Thoracic aorta (tissue), 2 donors: ENCODE measurements at regions not wholly inside any gene's neighbourhood (a gene's known extent, or its start where the extent isn't known, plus 50 kb on each side); places are given as distances from the start of the nearest gene placed in this dataset.
"Not testable (repeated sequence)": the region's sequence is repeated elsewhere in the genome, so short reads cannot be mapped to it uniquely, and the experiment has no call there.

ENCODE experiments used
- ATAC-seq: fragments of 150-250 bp; one replicate; pipeline ENCODE4 v1.8.0; 2017; ENCODE audit warnings: low read depth; ENCODE audit not compliant: insufficient number of reproducible peaks, low FRiP score
- DNase-seq: peaks from one replicate; pipeline ENCODE4 v3.0.0-alpha.2; 2020; ENCODE audit warnings: low spot score
- H3K27ac ChIP-seq, 2 donors: fragments of 200-600 bp; sonication (generic); 1 replicate in 1 of 2; 2 replicates in 1 of 2; pipeline ENCODE4 v1.5.1; 2016; ENCODE audit warnings: mild to moderate bottlenecking in 2 of 2, moderate library complexity in 2 of 2
- H3K27me3 ChIP-seq: fragments of 200-600 bp; sonication (generic); replicated peaks from 2 replicates; pipeline ENCODE4 v1.6.0; 2016; ENCODE audit warnings: mild to moderate bottlenecking; ENCODE audit not compliant: insufficient read depth
- H3K36me3 ChIP-seq: fragments of 200-600 bp; sonication (generic); one replicate; pipeline ENCODE4 v1.5.1; 2016
- H3K4me1 ChIP-seq, 2 donors: fragments of 200-600 bp; sonication (generic); 1 replicate in 1 of 2; 2 replicates in 1 of 2; pipeline versions ENCODE4 v1.5.1 to v1.6.0; 2016; ENCODE audit warnings: low read depth in 2 of 2, mild to moderate bottlenecking in 1 of 2; ENCODE audit not compliant: control insufficient read depth in 1 of 2
- H3K4me3 ChIP-seq: fragments of 200-600 bp; sonication (generic); 2 replicates; pipeline ENCODE4 v1.5.1; 2016; ENCODE audit warnings: mild to moderate bottlenecking
- H3K9me3 ChIP-seq: fragments of 200-600 bp; sonication (generic); 2 replicates; pipeline ENCODE4 v1.5.1; 2016
- TF ChIP-seq, protein P1 (sequence below): fragments of 200-600 bp; sonication (generic); IDR thresholded peaks from one replicate; pipeline ENCODE4 v1.5.1; 2019; ENCODE audit warnings: antibody characterized with exemption

DNA sequence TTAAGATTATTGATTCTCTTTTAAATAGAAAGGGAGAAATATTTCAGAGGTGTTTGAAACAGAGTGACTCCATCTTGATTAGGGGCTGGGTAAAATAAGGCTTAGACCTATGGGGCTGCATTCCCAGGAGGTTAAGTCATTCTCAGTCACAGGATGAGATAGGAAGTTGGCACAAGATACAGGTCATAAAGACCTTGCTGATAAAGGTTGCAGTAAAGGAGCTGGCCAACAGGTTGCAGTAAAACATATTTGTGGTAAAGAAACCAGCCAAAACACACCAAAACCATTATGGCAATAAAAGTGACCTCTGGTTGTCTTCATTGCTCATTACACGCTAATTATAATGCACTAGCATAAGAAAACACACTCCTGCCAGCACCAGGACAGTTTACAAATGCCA lies 165.0 kb downstream of the SPIN4 start:
- no peak for DNase-seq
- no peak for ATAC-seq
- no peaks in the 10 kb centered on the region for H3K9me3 ChIP-seq
- no peak overlapping the region for H3K4me3 ChIP-seq
- H3K36me3 ChIP-seq: no peaks in the 10 kb centered on the region
- peak overlapping the region in 1 of 2 donors; percentile 21 for H3K27ac ChIP-seq
- TF ChIP-seq, protein P1, sequence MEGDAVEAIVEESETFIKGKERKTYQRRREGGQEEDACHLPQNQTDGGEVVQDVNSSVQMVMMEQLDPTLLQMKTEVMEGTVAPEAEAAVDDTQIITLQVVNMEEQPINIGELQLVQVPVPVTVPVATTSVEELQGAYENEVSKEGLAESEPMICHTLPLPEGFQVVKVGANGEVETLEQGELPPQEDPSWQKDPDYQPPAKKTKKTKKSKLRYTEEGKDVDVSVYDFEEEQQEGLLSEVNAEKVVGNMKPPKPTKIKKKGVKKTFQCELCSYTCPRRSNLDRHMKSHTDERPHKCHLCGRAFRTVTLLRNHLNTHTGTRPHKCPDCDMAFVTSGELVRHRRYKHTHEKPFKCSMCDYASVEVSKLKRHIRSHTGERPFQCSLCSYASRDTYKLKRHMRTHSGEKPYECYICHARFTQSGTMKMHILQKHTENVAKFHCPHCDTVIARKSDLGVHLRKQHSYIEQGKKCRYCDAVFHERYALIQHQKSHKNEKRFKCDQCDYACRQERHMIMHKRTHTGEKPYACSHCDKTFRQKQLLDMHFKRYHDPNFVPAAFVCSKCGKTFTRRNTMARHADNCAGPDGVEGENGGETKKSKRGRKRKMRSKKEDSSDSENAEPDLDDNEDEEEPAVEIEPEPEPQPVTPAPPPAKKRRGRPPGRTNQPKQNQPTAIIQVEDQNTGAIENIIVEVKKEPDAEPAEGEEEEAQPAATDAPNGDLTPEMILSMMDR: no peak
- H3K27me3 ChIP-seq: no peaks in the 10 kb centered on the region
- no peaks in the 10 kb centered on the region for H3K4me1 ChIP-seq

DNA sequence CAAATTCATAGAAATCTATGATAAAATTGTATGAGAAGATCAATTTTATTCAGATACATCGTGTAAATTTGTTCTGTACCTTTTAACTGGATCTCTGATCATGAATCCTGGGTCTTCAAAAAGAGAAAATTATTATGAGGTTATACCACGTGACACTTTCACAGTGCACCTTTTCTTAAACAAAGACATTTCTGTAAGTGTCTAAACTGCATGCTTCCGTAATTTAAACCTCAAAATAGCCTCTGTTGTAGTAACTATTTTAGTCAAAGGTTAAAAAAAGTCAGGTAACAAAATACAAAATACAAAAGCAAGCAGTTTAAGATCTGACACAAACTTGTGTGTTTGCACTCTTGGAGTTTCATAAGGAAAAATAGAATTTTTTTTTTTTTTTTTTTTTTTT lies 171.3 kb downstream of the SPIN4 start:
- not testable (repeated sequence) for H3K4me1 ChIP-seq, ATAC-seq, H3K27ac ChIP-seq, H3K9me3 ChIP-seq, DNase-seq, H3K4me3 ChIP-seq, H3K36me3 ChIP-seq, H3K27me3 ChIP-seq

DNA sequence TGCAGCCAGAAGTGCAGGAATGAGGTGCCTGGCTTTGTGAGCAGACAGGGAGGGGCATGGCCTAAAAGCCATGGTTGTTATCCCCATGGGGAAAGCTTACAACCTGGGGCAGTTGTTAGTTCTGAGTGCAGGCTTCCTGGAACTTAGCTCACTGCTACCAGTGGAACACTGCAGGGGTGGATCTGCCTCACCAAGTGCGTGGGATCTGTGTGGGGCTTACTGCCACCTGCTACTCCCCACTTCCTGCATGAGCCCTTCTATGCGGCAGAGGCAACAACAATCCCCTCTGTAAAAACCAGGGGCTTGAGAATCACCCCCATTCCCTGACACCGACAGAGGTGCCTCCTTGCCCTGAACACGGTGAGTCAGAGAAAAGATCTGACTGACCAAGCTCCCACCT lies 174.6 kb downstream of the SPIN4 start:
- not testable (repeated sequence) for H3K4me1 ChIP-seq, ATAC-seq, H3K27ac ChIP-seq, H3K4me3 ChIP-seq, DNase-seq, H3K9me3 ChIP-seq, H3K27me3 ChIP-seq, H3K36me3 ChIP-seq

DNA sequence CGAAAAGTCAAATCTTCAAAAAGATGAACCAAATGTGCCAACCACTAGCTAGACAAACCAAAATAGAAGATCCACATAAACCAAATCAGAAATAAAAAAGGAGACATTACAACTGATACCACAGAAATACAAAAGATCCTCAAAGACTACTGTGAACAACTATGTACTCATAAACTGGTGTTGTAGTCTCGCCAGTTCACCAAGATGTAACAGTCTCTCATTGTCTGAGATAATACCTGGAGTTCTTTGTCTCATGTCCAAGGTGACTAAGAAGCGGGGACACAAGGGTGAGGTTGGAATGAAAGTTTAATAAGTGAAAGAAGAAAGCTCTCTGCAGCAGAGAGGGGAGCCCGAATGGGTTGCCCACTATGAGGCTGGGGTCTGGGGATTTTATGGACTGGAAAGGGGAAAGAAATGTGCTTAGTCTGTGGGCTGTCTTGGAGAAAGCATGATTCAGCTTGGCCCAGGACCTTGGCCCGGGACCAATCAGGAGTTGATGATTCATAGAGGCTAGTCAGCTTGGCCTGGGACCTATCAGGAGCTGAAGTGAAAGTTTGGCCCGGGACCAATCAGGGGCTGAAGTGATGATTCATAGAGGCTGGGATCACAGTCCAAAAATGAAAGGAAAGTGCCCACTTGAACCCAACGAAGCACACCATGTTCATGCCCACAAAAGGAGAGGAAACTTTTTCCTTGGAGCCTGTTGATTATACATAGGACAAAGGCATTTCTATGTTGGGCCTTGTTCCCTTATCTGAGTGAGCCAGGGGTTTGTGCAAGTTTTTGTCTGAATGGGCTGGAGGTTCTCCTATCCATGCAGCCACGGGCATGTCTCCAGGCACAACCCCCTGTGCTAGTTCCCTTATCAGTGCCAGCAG lies 177.1 kb downstream of the SPIN4 start:
- not testable (repeated sequence) for DNase-seq, H3K27ac ChIP-seq, H3K27me3 ChIP-seq, H3K36me3 ChIP-seq, H3K4me3 ChIP-seq, H3K4me1 ChIP-seq, H3K9me3 ChIP-seq
- ATAC-seq: peak; percentile 69

DNA sequence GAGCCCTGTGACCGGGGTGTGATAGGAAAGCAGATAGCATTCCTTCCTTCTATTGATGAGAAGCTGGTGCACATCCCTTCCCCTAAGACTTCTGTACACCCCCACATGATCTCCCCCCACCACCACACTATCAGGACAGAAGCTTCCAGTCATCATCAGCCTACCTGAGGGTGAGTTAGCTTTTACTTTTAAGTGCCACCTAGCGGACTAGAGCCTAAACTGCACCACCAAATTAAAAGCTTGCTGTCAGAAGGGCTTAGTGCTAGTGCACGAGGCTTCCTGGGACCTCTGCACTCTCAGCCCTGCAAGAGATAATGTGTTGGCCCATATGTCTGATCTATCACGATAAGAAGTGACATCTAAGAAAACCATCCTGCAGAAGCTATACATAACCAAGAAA lies 181.7 kb downstream of the SPIN4 start:
- not testable (repeated sequence) for H3K9me3 ChIP-seq, H3K36me3 ChIP-seq, ATAC-seq, DNase-seq, H3K4me1 ChIP-seq, H3K27me3 ChIP-seq, H3K27ac ChIP-seq, H3K4me3 ChIP-seq

DNA sequence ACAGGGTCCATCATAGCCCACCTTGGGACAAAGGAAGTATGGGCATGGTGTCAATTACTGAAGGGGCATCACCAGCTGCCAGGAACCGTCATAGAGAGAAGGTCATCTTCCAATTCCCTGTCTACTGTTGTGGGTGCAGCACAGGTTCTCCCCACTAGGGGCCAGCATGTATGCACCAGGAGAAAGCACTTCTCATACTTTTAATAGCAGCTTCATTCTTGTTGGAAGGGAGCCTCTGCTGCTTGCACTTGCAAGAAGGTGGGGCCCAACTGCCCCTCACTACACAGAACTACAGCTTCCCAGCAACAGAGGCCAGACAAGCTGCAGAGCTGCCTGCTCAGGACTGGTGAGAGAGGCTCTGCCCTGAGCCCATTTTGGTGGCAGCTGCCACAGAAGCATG lies 182.2 kb downstream of the SPIN4 start:
- not testable (repeated sequence) for ATAC-seq, H3K36me3 ChIP-seq, H3K4me1 ChIP-seq, H3K27me3 ChIP-seq, H3K9me3 ChIP-seq, H3K4me3 ChIP-seq, H3K27ac ChIP-seq, DNase-seq

DNA sequence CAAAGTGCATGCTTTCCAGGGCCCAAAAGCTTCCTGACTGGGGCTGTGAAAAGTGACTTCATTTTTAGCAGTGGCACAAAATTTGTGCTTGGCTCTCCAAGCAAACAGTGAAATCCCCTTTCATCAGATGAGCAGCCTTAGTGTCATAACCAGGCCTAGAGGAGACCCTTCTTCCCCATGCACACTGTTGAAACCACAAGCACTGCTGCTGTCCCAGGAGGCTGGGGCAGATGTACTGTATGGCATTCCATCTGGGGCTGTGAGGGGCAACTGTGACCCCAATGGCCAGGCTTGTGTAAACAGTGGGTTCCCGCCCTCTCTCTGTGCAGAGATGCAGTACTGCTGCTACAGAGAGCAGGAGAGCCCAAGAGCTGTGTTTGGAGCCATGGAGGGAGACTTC lies 184.1 kb downstream of the SPIN4 start:
- not testable (repeated sequence) for H3K36me3 ChIP-seq, DNase-seq, H3K27me3 ChIP-seq, ATAC-seq, H3K4me1 ChIP-seq, H3K27ac ChIP-seq, H3K9me3 ChIP-seq, H3K4me3 ChIP-seq

DNA sequence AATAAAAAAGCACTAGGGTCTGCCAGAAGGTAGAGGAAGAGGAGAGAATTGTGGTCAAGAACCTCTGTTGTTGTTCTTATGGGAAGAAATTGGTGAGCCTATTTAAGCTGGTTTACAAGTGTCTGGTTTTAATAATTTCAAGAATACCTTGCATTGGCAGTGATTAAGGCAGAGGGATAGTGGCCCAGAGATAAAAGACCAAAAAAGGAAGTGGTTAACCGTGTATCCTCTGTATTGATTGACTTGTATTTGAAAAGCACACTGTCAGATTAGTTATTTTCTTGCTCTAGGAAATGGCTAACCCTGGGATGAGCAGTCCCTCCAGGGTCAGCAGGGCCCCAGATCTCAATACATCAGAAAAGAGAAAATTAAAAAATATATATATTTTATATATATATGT lies 190.1 kb downstream of the SPIN4 start:
- not testable (repeated sequence) for H3K4me3 ChIP-seq, H3K4me1 ChIP-seq, DNase-seq, H3K27ac ChIP-seq, ATAC-seq, H3K9me3 ChIP-seq, H3K27me3 ChIP-seq, H3K36me3 ChIP-seq

DNA sequence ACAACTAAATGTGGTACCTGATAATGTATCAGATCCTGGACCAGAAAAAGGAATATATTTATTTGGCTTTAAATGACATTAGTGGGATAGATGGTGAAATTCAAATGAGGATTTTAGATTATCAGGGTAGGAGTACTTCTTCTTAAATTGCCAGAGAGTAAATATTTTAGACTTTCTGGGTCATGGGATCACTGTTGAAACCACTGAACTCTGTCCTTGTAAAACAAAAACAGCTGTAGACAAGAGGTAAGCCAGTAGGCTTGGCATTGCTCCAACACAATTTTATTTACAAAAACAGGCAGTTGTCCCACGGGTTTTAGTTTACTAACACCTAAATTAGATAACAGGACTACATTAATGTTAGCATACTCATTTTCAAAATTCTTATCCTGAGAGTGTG lies 190.8 kb downstream of the SPIN4 start:
- H3K36me3 ChIP-seq, H3K4me3 ChIP-seq, H3K27me3 ChIP-seq, DNase-seq, H3K27ac ChIP-seq, ATAC-seq, H3K9me3 ChIP-seq, H3K4me1 ChIP-seq: not testable (repeated sequence)

DNA sequence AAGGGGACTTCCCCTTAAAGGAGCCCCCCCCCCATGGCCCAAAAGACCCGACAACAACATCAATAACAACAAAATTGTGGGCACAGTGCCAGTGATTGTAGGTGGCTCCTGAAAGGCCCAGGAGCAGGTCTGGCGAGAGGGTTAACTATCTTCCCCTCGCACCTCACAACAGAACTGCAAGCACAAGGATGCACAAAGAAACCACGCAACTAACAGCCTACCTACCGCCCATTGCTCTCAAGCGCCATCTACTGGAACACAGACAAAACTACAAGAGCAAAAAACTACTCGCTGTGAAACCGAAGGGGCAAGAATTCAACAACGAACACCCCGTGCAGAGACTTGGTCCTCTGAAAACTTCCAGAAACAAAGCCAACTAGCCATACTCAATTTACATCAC lies 205.6 kb downstream of the SPIN4 start:
- not testable (repeated sequence) for ATAC-seq, H3K36me3 ChIP-seq

DNA sequence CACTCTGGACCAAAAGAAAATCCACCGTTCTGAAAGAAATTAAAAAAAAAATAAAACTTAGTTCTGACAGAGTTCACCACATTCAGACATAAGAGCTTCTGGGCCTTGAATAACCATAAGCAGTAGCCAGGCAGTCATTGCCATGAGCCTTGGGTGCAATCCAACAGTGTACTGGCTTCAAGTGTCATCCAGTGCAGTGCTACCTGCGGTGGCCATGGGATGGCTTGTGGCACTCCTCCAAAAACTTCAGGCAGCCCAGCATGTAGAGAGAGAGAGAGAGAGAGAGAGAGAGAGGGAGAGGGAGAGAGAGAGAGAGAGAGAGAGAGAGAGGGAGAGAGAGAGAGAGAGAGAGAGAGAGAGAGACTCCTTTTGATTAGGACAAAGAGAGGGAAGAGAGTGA lies 208.5 kb downstream of the SPIN4 start:
- not testable (repeated sequence) for H3K27me3 ChIP-seq, H3K4me3 ChIP-seq, ATAC-seq, H3K27ac ChIP-seq, DNase-seq, H3K36me3 ChIP-seq, H3K4me1 ChIP-seq, H3K9me3 ChIP-seq

More for the DNA sequence above, 205.6 kb downstream of the SPIN4 start:
- H3K4me1 ChIP-seq, H3K27ac ChIP-seq, H3K27me3 ChIP-seq, DNase-seq, H3K4me3 ChIP-seq, H3K9me3 ChIP-seq: not testable (repeated sequence)

DNA sequence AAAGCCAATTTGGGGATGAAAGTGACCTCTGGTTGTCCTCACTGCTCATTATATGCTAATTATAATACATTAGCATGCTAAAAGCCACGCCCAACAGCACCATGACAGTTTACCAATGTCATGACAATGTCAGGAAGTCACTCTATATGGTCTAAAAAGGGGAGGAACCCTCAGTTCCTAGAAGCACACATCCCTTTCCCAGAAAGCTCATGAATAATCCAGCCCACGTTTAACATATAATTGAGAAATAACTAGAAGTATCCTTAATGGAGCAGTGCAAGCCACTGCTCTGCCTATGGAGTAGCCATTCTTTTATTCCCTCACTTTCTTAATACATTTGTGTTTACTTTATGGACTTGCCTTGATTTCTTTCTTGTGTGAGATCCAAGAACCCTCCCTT lies 215.3 kb downstream of the SPIN4 start:
- H3K27ac ChIP-seq, H3K36me3 ChIP-seq, H3K4me1 ChIP-seq, H3K9me3 ChIP-seq, ATAC-seq, DNase-seq, H3K4me3 ChIP-seq, H3K27me3 ChIP-seq: not testable (repeated sequence)
